HG02938 (cell line): ENCODE measurements at regions not wholly inside any gene's neighbourhood (a gene's known extent, or its start where the extent isn't known, plus 50 kb on each side); places are given as distances from the start of the nearest gene placed in this dataset.
"Not testable (repeated sequence)": the region's sequence is repeated elsewhere in the genome, so short reads cannot be mapped to it uniquely, and the experiment has no call there.

Source experiments
- ATAC-seq: cut with Tn5 transposase; IDR thresholded peaks from one replicate; pipeline ENCODE4 v1.9.1; 2021; ENCODE audit warnings: mild to moderate bottlenecking, moderate library complexity; ENCODE audit not compliant: unreplicated experiment

DNA sequence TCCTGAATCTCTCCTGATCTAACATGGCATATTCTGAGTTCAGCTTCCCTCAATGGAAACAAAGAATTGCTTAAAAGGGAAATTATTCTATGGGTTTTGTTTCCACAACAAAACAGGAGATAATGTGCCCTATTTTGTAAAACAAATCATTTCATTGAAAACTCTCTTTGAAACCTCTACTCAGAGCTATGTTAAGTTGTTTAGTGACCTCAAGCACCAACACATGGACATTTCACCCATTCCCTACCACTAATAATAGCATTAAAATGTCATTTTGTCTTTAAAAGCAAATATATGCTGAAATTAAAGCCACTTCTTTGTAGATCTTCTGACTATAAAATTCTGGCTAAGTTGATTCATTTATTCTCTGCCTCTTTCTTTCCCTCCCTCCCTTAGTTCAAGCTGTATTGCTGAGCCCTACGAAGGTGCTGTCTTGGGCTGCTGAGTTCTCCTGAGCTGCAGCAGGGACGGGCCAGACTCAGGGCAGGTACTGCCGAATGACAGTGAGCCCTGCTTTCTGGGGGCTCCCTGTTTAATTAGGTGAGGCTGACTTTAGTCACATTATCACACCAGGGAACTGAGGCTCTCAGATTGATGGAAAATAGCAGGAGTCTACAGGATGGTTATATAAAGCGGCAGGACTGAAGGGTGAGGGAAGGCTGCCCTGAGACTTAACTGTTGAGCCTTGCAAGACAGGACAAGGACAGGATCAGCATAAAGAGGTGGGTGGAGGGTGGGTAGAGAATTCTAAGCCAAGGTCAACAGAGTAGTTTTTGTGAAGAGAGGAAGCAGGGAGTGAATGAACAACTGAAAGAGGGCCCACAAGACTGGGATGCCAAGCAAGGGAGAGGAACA is 1685.1 kb downstream of the SPATA31A7 start:
- not testable (repeated sequence) for ATAC-seq

DNA sequence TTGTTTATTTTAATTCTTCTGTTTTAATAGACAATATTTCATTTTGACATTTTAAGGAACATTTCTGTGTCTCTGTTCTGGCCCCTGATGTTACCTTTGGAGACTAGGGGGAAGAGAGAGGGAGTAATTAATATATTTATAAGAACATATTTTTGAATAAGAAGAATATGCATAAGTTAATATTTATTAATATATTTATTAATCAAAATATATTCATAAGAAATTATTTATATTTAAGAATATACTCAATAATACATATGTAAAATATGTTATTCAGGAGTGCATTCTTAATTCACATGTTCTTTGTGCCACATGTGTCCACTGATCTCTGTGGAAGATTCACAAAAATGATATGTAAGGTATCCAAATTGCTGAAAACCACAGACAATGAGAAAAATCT is 1687.7 kb downstream of the SPATA31A7 start:
- ATAC-seq: not testable (repeated sequence)

DNA sequence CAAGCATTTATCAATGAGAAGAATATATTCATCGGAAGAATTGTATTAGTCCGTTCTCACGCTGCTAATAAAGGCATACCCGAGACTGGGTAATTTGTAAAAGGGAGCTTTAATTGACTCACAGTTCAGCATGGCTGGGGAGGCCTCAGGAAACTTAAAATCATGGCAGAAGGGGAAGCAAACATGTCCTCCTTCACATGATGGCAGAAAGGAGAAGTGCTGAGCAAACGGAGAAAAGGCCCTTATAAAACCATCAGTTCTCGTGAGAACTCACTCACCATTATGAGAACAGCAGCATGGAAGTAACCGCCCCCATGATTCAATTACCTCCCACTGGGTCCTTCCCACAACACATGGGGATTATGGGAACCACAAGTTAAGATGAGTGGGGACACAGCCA is 1688.2 kb downstream of the SPATA31A7 start:
- not testable (repeated sequence) for ATAC-seq

GRCh38 chr9:62880453-62880852 is 1690.6 kb downstream of the SPATA31A7 start:
- ATAC-seq: not testable (repeated sequence)

- not testable (repeated sequence) for ATAC-seq
Measured at GRCh38 chr9:62880971-62881370, 1691.1 kb downstream of the SPATA31A7 start.

DNA sequence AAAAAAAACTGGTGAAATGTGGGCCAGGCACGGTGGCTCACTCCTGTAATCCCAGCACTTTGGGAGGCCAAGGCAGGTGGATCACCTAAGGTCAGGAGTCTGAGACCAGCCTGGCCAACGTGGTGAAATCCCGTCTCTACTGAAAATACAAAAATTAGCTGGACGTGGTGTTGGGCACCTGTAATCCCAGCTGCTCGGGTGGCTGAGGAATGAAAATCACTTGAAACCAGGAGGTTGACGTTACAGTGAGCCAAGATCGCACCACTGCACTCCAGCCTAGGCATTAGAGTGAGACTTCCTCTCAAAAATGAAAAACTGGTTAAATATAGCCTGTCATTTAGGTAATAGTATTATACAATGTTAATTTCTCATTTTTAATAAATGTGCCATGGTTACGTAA is 1692.0 kb downstream of the SPATA31A7 start:
- not testable (repeated sequence) for ATAC-seq

- not testable (repeated sequence) for ATAC-seq
Measured at GRCh38 chr9:62882717-62883116, 1692.9 kb downstream of the SPATA31A7 start.

DNA sequence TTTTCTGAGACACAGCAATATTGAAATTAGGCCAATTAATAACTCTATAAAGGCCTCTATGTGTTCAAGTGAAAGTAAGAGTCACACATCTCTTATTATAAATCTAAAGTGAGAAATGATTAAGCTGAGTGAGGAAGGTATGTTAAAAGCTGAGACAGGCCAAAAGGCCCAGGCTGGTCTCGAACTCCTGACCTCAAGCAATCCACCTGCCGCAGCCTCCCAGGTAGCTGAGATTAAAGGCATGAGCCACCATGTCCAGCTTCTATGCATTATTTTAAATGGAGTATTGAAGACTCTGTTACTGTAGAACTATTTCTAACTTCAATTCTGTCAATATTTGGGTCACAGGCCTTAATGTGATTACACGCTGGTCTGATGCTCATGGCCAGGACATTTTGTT is 1706.9 kb downstream of the SPATA31A7 start:
- ATAC-seq: not testable (repeated sequence)

- not testable (repeated sequence) for ATAC-seq
Measured at GRCh38 chr9:62897411-62898225, 1707.8 kb downstream of the SPATA31A7 start.

DNA sequence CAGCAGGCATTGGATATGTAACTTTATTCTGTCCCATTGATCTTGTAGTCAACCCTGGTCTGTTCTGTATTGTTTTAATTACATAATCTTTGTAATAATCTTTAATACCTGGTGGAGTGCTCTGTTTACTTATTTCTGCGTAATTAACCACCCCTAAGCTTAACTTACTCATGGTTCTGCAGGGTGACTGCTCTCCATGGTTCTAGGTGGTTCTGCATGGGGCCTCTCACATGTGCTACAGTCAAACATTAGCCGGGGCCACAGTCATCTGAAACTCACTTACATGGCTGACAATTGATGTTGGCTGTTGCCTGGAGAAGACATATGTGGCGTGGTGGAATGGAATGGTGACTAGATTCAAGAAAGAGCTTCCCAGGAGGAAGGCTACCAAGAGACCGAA is 1709.8 kb downstream of the SPATA31A7 start:
- not testable (repeated sequence) for ATAC-seq

DNA sequence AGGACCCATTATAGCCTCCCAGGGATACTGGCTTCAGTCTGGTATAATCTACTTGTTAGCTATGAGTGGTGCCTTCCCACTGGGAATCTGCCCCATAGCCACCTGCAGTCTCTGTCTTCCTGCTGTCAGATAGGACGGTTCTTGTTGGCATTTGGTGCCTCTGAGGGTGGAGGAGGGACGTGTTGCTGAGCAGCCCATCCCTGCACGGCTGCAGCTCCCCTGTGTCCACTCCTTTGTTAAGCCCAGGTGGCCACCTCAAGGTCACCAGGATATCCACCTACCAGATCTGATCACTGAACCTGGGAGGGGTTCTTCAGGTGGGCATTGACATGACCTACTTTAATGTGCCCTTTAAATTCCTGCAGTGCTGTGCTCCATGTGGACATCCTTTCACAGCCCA is 1714.2 kb downstream of the SPATA31A7 start:
- ATAC-seq: not testable (repeated sequence)

DNA sequence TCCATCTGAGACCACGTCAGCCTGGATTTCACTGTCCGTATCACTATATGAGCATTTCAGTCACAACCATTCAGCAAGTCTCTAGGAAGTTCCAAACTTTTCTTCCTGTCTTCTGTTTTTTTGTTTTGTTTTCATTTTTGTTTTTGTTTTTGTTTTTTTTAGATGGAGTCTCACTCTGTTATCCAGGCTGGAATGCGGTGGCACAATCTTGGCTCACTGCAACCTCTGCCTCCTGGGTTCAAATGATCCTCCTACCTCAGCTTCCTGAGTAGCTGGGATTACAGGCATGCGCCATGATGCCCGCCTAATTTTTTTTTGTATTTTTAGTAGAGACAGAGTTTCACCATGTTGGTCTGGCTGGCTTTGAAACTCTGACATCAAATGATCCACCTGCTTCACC is 1715.9 kb downstream of the SPATA31A7 start:
- not testable (repeated sequence) for ATAC-seq

DNA sequence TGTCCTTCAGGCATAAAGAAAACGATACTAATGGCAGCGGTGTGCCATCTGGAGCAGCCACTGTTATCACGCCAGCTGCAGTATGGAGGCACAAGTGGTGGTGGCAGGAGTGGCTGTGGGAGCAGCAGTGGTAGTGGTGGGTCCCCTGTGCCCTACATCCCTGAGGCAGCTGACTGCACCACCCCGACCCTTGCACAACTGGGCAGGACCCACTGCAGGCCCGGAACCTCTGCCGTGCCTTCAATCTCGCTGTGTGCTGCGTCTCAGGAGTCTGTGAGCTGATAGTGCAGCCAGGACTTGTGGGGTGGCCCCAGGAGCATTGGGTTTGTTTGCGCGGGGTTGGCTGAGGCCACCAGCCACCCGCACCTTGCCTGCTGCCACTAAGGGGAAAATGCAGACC is 1718.0 kb downstream of the SPATA31A7 start:
- not testable (repeated sequence) for ATAC-seq

DNA sequence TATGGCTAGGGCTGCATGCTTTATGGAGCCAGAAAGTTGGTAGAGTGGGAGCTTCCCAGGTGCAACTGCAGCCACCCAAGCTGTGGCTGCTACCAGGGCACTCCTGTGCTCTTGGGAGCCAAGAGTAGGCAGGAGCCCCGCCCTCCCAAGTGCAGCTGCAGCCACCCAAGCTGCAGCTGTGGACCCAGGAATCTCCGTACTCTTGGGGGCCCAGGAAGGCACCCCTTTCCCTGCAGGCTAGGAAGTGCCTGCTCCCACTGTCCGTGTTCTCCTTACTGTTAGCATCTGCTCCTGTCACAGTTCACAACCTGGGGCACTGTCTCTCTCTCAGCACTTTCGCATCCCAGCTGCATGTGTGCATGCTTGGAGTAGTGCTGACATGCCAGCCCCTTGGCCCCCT is 1718.4 kb downstream of the SPATA31A7 start:
- ATAC-seq: not testable (repeated sequence)

- ATAC-seq: not testable (repeated sequence)
Measured at GRCh38 chr9:62909447-62909846, 1719.6 kb downstream of the SPATA31A7 start.

DNA sequence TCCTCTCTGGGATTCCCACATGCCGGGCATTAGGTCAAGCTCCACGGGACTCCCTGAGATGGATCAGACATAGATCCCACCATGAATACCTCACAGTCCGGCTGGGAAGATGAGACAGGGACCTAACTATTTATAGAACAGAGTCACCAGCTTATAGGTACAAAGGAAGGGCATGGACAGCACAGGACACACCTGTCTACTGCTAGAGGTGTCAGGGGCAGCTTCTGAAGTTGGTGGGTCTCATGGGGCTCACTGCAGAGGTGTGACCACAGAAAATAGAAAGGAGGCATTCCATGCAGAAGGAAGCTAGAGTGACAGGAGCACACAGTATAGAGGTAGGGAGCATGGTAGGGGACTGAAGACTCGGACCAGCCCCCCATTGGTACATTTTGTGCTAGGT is 1722.4 kb downstream of the SPATA31A7 start:
- ATAC-seq: not testable (repeated sequence)

- ATAC-seq: not testable (repeated sequence)
Measured at GRCh38 chr9:62915168-62915567, 1725.3 kb downstream of the SPATA31A7 start.

- peak; percentile 99 for ATAC-seq
Measured at GRCh38 chr9:62915661-62916060, 1725.8 kb downstream of the SPATA31A7 start.

GRCh38 chr9:62918648-62919385 is 1729.0 kb downstream of the SPATA31A7 start:
- not testable (repeated sequence) for ATAC-seq

- not testable (repeated sequence) for ATAC-seq
Measured at GRCh38 chr9:62931484-62931883, 1741.6 kb downstream of the SPATA31A7 start.

DNA sequence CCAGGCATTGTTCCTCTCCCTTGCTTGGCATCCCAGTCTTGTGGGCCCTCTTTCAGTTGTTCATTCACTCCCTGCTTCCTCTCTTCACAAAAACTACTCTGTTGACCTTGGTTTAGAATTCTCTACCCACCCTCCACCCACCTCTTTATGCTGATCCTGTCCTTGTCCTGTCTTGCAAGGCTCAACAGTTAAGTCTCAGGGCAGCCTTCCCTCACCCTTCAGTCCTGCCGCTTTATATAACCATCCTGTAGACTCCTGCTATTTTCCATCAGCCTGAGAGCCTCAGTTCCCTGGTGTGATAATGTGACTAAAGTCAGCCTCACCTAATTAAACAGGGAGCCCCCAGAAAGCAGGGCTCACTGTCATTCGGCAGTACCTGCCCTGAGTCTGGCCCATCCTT is 1763.0 kb downstream of the SPATA31A7 start:
- ATAC-seq: not testable (repeated sequence)
